CD4-positive, alpha-beta T cell (primary cell): ENCODE measurements at regions not wholly inside any gene's neighbourhood (a gene's known extent, or its start where the extent isn't known, plus 50 kb on each side); places are given as distances from the start of the nearest gene placed in this dataset.

ENCODE experiments used
- ATAC-seq: fragments of 200-7000 bp; cut with Tn5 transposase; one replicate; pipeline ENCODE4 v1.10.0; 2022; ENCODE audit warnings: mild to moderate bottlenecking; ENCODE audit not compliant: poor library complexity
- CTCF ChIA-PET: fragments of 350-600 bp; sonication (Branson Sonifier 250); formaldehyde crosslinking; loops from one replicate; lab custom pipeline; 2021; ENCODE audit warnings: antibody characterized with exemption, inconsistent platforms; lab: Charles Lee
- POLR2A ChIA-PET: fragments of 350-600 bp; sonication (Branson Sonifier 250); formaldehyde crosslinking; loops from one replicate; lab custom pipeline; 2021; ENCODE audit warnings: antibody characterized with exemption, inconsistent platforms; lab: Charles Lee
- DNase-seq, 14 experiments: peaks; one replicate each; pipeline ENCODE4 v3.0.0-alpha.2; 2013 to 2020; ENCODE audit warnings: mixed read lengths in 2 of 14
- H3K27ac ChIP-seq, 2 donors: one replicate each; pipeline versions ENCODE4 v1.5.1 to v1.7.0; 2013; ENCODE audit warnings: low read length in 2 of 2, low read depth in 1 of 2, mild to moderate bottlenecking in 1 of 2
- H3K27me3 ChIP-seq, 2 experiments: 1 replicate in 1 of 2; 2 replicates in 1 of 2; pipeline versions ENCODE4 v1.6.1 to v1.7.0; 2013; ENCODE audit warnings: low read length in 2 of 2, control low read depth in 1 of 2, mild to moderate bottlenecking in 1 of 2, moderate library complexity in 1 of 2; ENCODE audit not compliant: insufficient read depth in 2 of 2, control insufficient read depth in 1 of 2
- H3K36me3 ChIP-seq: one replicate; pipeline ENCODE4 v1.6.1; 2013; ENCODE audit warnings: low read length, control low read depth; ENCODE audit not compliant: insufficient read depth
- H3K4me1 ChIP-seq: one replicate; pipeline ENCODE4 v1.6.1; 2013; ENCODE audit warnings: low read length, control low read depth; ENCODE audit not compliant: insufficient read depth
- H3K4me3 ChIP-seq: one replicate; pipeline ENCODE4 v1.5.1; 2013; ENCODE audit warnings: mild to moderate bottlenecking, low read length, moderate library complexity
- H3K9me3 ChIP-seq, 2 experiments: 1 replicate in 1 of 2; 2 replicates in 1 of 2; pipeline versions ENCODE4 v1.6.1 to v1.7.0; 2013; ENCODE audit warnings: low read length in 2 of 2, mild to moderate bottlenecking in 2 of 2, control low read depth in 1 of 2, moderate library complexity in 1 of 2; ENCODE audit not compliant: control insufficient read depth in 1 of 2, insufficient read depth in 1 of 2
- H3K27ac Mint-ChIP-seq: one replicate; pipeline ENCODE4 v1.8.0; 2020; ENCODE audit warnings: mixed read lengths
- H3K27me3 Mint-ChIP-seq: one replicate; pipeline ENCODE4 v1.8.0; 2021; ENCODE audit warnings: mixed read lengths
- H3K36me3 Mint-ChIP-seq: one replicate; pipeline ENCODE4 v1.8.0; 2021; ENCODE audit warnings: low read depth, mixed read lengths
- H3K4me1 Mint-ChIP-seq: one replicate; pipeline ENCODE4 v1.8.0; 2021; ENCODE audit warnings: low read depth, mixed read lengths
- H3K4me3 Mint-ChIP-seq: one replicate; pipeline ENCODE4 v1.8.0; 2020; ENCODE audit warnings: mild to moderate bottlenecking, mixed read lengths
- H3K9me3 Mint-ChIP-seq: one replicate; pipeline ENCODE4 v1.8.0; 2020; ENCODE audit warnings: mixed read lengths
- CTCF ChIP-seq: fragments of 200-600 bp; IDR thresholded peaks from one replicate; pipeline ENCODE4 v1.8.0; 2022; ENCODE audit warnings: antibody characterized with exemption, mild to moderate bottlenecking
- intact Hi-C, 2 experiments: fragments of 100-400 bp; cut with DNase I in 1 of 2; cut with micrococcal nuclease in 1 of 2; formaldehyde crosslinking; loops; one replicate each; pipeline versions ENCODE4 v1.15.1 to v1.9.0; 2023 to 2025; cut with DNase I, micrococcal nuclease

- Mint-ChIP-seq H3K4me3 (no peak overlapping the region), H3K27me3 (no peaks in the 10 kb centered on the region), H3K9me3 (no peaks in the 10 kb centered on the region), H3K36me3 (no peaks in the 10 kb centered on the region), H3K27ac (no peak overlapping the region), H3K4me1 (no peaks in the 10 kb centered on the region)
- ATAC-seq = no peak
- H3K27ac ChIP-seq = no peak overlapping the region
- POLR2A ChIA-PET = no interaction called here
- intact Hi-C loops = no loop called here
- H3K36me3 ChIP-seq = no peaks in the 10 kb centered on the region
- H3K27me3 ChIP-seq = no peaks in the 10 kb centered on the region
- no peak for TF ChIP-seq CTCF
- no peak overlapping the region for H3K4me3 ChIP-seq
- H3K9me3 ChIP-seq = peaks cover 0 to 14% of the 10 kb centered on the region in 2 experiments
- CTCF ChIA-PET = no interaction called here
- no peak for DNase-seq
- no peaks in the 10 kb centered on the region for H3K4me1 ChIP-seq
Observed at GRCh38 chr19:29076161-29076560, 136.8 kb downstream of the UQCRFS1 start.

DNA sequence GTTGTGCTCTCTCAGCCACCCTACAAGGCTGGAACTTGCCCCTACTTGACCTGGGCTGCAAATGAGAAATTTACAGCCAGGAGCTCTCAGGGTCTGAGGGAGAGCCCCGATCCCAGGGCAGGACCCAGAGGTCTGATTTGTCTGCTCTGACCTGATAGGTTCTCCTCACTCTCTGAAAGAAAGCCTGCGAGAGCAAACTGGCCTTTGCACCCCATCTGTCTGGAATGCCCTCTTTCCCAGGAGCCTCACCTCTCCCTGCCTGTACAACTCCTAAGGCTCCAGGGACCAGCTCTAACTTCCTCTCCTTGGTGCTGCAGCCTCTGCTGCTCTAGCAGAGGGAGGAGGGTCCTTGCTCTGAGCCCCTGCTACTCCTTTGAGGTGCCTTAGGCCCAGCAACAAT, 137.8 kb downstream of the UQCRFS1 start:
- Histone ChIP-seq H3K9me3 (peaks cover 0 to 14% of the 10 kb centered on the region in 2 experiments), H3K27ac (no peak overlapping the region), H3K4me1 (no peaks in the 10 kb centered on the region), H3K36me3 (no peaks in the 10 kb centered on the region), H3K27me3 (no peaks in the 10 kb centered on the region), H3K4me3 (no peak overlapping the region)
- intact Hi-C loops = no loop called here
- no peaks in the 10 kb centered on the region for H3K9me3 Mint-ChIP-seq
- no peak for TF ChIP-seq CTCF
- ATAC-seq (no peak), DNase-seq (no peak)
- POLR2A ChIA-PET = no interaction called here
- H3K4me1 Mint-ChIP-seq = no peaks in the 10 kb centered on the region
- CTCF ChIA-PET = no interaction called here
- no peaks in the 10 kb centered on the region for H3K27me3 Mint-ChIP-seq
- H3K27ac Mint-ChIP-seq = no peak overlapping the region
- H3K36me3 Mint-ChIP-seq = no peaks in the 10 kb centered on the region
- H3K4me3 Mint-ChIP-seq = no peak overlapping the region

DNA sequence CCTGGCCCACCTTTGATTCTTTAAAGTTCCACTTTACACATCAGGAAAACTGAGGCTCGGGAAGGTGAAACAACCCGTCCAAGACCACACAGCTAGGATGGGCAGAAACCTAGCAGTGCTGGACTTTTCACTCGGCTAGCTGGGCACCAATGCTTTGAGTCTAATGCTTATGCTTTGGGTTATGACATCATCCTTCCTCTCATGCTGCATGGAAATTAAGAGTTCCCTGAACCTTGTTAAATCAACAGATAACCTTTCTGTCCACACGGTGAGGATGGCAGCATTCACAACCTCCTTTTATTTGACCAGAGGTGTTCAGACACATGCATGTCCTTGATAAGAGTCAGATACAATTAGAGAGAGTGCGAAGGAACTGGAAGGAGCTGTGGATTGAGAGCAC, 138.4 kb downstream of the UQCRFS1 start:
- H3K27ac Mint-ChIP-seq = no peak overlapping the region
- H3K4me3 ChIP-seq = no peak overlapping the region
- ChIA-PET CTCF (no interaction called here), POLR2A (no interaction called here)
- H3K4me1 Mint-ChIP-seq = no peaks in the 10 kb centered on the region
- H3K9me3 ChIP-seq = peaks cover 0 to 14% of the 10 kb centered on the region in 2 experiments
- no peak overlapping the region for H3K4me3 Mint-ChIP-seq
- no peak for TF ChIP-seq CTCF
- DNase-seq (no peak), ATAC-seq (no peak)
- no peaks in the 10 kb centered on the region for H3K4me1 ChIP-seq
- no peak overlapping the region for H3K27ac ChIP-seq
- H3K36me3 Mint-ChIP-seq = no peaks in the 10 kb centered on the region
- intact Hi-C loops = no loop called here
- H3K36me3 ChIP-seq = no peaks in the 10 kb centered on the region
- H3K27me3 ChIP-seq = no peaks in the 10 kb centered on the region
- no peaks in the 10 kb centered on the region for H3K9me3 Mint-ChIP-seq
- no peaks in the 10 kb centered on the region for H3K27me3 Mint-ChIP-seq
